IMR-90 (cell line): ENCODE measurements at regions not wholly inside any gene's neighbourhood (a gene's known extent, or its start where the extent isn't known, plus 50 kb on each side); places are given as distances from the start of the nearest gene placed in this dataset.

Experiments
- ATAC-seq: fragments of 200-7000 bp; cut with Tn5 transposase; 2 replicates; pipeline ENCODE4 v1.9.1; 2020; ENCODE audit warnings: low read depth, mild to moderate bottlenecking, moderate library complexity
- BruUV-seq: library from RNA; stranded (reverse); fragments of 400-500 nt; replicated peaks from 2 replicates; lab custom pipeline; 2021; lab: Mats Ljungman, UMichigan
- CTCF ChIA-PET: fragments of 300-600 bp; formaldehyde crosslinking; extraction: SDS; loops from one replicate; lab custom pipeline; 2021; ENCODE audit warnings: antibody characterized with exemption; lab: Yijun Ruan, JAX
- POLR2A ChIA-PET: fragments of 300-600 bp; sonication (Branson Sonifier 250); formaldehyde crosslinking; loops from one replicate; lab custom pipeline; 2022; ENCODE audit warnings: antibody characterized with exemption; ENCODE audit not compliant: unreplicated experiment; lab: Charles Lee
- DNase-seq: peaks from one replicate; pipeline ENCODE4 v3.0.0; 2013
- H2AFZ ChIP-seq: replicated peaks from 2 replicates; pipeline ENCODE3; 2013; ENCODE audit warnings: low read length, mild to moderate bottlenecking; ENCODE audit not compliant: poor library complexity
- H2AK5ac ChIP-seq: 2 replicates; pipeline ENCODE4 v1.6.1; 2013; ENCODE audit warnings: low read depth, low read length, inconsistent platforms
- H2AK9ac ChIP-seq: replicated peaks from 2 replicates; pipeline ENCODE3; 2013; ENCODE audit warnings: mild to moderate bottlenecking, low read depth, low read length, moderate library complexity; ENCODE audit not compliant: poor library complexity
- H2BK120ac ChIP-seq: 2 replicates; pipeline ENCODE4 v1.6.1; 2013; ENCODE audit warnings: low read depth, low read length, inconsistent platforms
- H2BK15ac ChIP-seq: 3 replicates; pipeline ENCODE4 v1.6.1; 2013; ENCODE audit warnings: low read depth, low read length, inconsistent platforms
- H2BK20ac ChIP-seq: 2 replicates; pipeline ENCODE4 v1.6.1; 2013; ENCODE audit warnings: low read depth, mild to moderate bottlenecking, inconsistent platforms, low read length, moderate library complexity
- H2BK5ac ChIP-seq: 2 replicates; pipeline ENCODE4 v1.6.1; 2013; ENCODE audit warnings: mild to moderate bottlenecking, low read depth, low read length, inconsistent platforms; ENCODE audit not compliant: poor library complexity, severe bottlenecking
- H3K14ac ChIP-seq: replicated peaks from 2 replicates; pipeline ENCODE4 v1.6.1; 2013; ENCODE audit warnings: low read depth, low read length, inconsistent platforms
- H3K18ac ChIP-seq: 2 replicates; pipeline ENCODE4 v1.6.1; 2013; ENCODE audit warnings: low read depth, low read length, control low read depth
- H3K23ac ChIP-seq: 2 replicates; pipeline ENCODE4 v1.6.1; 2013; ENCODE audit warnings: low read depth, low read length, inconsistent platforms
- H3K27ac ChIP-seq: 2 replicates; pipeline ENCODE4 v1.5.1; 2013; ENCODE audit warnings: mild to moderate bottlenecking, control low read depth, low read length; ENCODE audit not compliant: insufficient read depth
- H3K27me3 ChIP-seq: 2 replicates; pipeline ENCODE4 v1.6.1; 2013; ENCODE audit warnings: low read length; ENCODE audit not compliant: control insufficient read depth, insufficient read depth
- H3K36me3 ChIP-seq: 2 replicates; pipeline ENCODE4 v1.6.1; 2013; ENCODE audit warnings: low read length, mixed read lengths; ENCODE audit not compliant: control insufficient read depth, insufficient read depth
- H3K4ac ChIP-seq: 2 replicates; pipeline ENCODE4 v1.6.1; 2013; ENCODE audit warnings: low read depth, low read length, inconsistent platforms
- H3K4me1 ChIP-seq: 2 replicates; pipeline ENCODE4 v1.6.1; 2013; ENCODE audit warnings: low read length, mixed read lengths; ENCODE audit not compliant: control insufficient read depth, insufficient read depth
- H3K4me2 ChIP-seq: 2 replicates; pipeline ENCODE4 v1.6.1; 2013; ENCODE audit warnings: low read depth, mild to moderate bottlenecking, control low read depth, low read length, moderate library complexity
- H3K4me3 ChIP-seq: 2 replicates; pipeline ENCODE4 v1.5.1; 2013; ENCODE audit warnings: low read depth, mild to moderate bottlenecking, control low read depth, low read length, moderate library complexity; ENCODE audit not compliant: insufficient read depth
- H3K56ac ChIP-seq: 2 replicates; pipeline ENCODE4 v1.6.1; 2013; ENCODE audit warnings: low read length, inconsistent platforms; ENCODE audit not compliant: insufficient read depth; ENCODE audit errors: extremely low read depth
- H3K79me1 ChIP-seq, 2 experiments: 2 replicates each; pipeline ENCODE4 v1.6.1; 2013; ENCODE audit warnings: low read length in 2 of 2, inconsistent platforms in 1 of 2, low read depth in 1 of 2
- H3K9ac ChIP-seq: 2 replicates; pipeline ENCODE4 v1.6.1; 2013; ENCODE audit warnings: low read depth, low read length, control low read depth
- H3K9me1 ChIP-seq: 2 replicates; pipeline ENCODE4 v1.6.1; 2013; ENCODE audit warnings: low read length, inconsistent platforms; ENCODE audit not compliant: insufficient read depth
- H3K9me3 ChIP-seq: 2 replicates; pipeline ENCODE4 v1.6.1; 2013; ENCODE audit warnings: low read length; ENCODE audit not compliant: control insufficient read depth, insufficient read depth
- H4K20me1 ChIP-seq: 2 replicates; pipeline ENCODE4 v1.6.1; 2013; ENCODE audit warnings: low read length, inconsistent platforms; ENCODE audit not compliant: insufficient read depth
- H4K5ac ChIP-seq: 2 replicates; pipeline ENCODE4 v1.6.1; 2013; ENCODE audit warnings: mild to moderate bottlenecking, low read depth, low read length, control low read depth
- H4K8ac ChIP-seq, 2 experiments: 2 replicates each; pipeline ENCODE4 v1.6.1; 2013; ENCODE audit warnings: low read depth in 2 of 2, low read length in 2 of 2, control low read depth in 1 of 2, inconsistent platforms in 1 of 2
- H4K91ac ChIP-seq: 2 replicates; pipeline ENCODE4 v1.6.1; 2013; ENCODE audit warnings: low read depth, low read length, inconsistent platforms; ENCODE audit not compliant: insufficient read depth
- CEBPB ChIP-seq: IDR thresholded peaks from 2 replicates; pipeline ENCODE4 v1.6.1; 2012; ENCODE audit warnings: low read depth, low read length, improper control_type of control experiment
- CHD1 ChIP-seq: IDR thresholded peaks from 2 replicates; pipeline ENCODE4 v1.6.1; 2012; ENCODE audit warnings: low read depth, low read length, improper control_type of control experiment
- CTCF ChIP-seq: conservative IDR thresholded peaks from 2 replicates; pipeline ENCODE4 v1.5.1; 2012; ENCODE audit warnings: mild to moderate bottlenecking, low read depth, low read length, improper control_type of control experiment
- NFE2L2 ChIP-seq: fragments of 150-350 bp; IDR thresholded peaks from 2 replicates; pipeline ENCODE4 v1.6.1; 2016; ENCODE audit warnings: low read depth, mild to moderate bottlenecking, low read length
- POLR2A ChIP-seq: IDR thresholded peaks from 2 replicates; pipeline ENCODE4 v1.6.1; 2012; ENCODE audit warnings: mild to moderate bottlenecking, low read depth, low read length
- RAD21 ChIP-seq: IDR thresholded peaks from 2 replicates; pipeline ENCODE4 v1.6.1; 2012; ENCODE audit warnings: low read length, improper control_type of control experiment
- RFX5 ChIP-seq: IDR thresholded peaks from 2 replicates; pipeline ENCODE4 v1.8.0; 2012; ENCODE audit warnings: low read depth, mild to moderate bottlenecking, low read length, moderate library complexity
- USF2 ChIP-seq: fragments of 150-350 bp; IDR thresholded peaks from 2 replicates; pipeline ENCODE4 v1.6.1; 2017; ENCODE audit warnings: mild to moderate bottlenecking, antibody characterized with exemption, low read length, low read depth
- WGBS, 2 experiments: methylation state at CpG; one replicate each; pipeline versions ENCODE4 v1.1.5 to v1.1.7; 2013; ENCODE audit warnings: missing lambda C conversion rate in 2 of 2; ENCODE audit not compliant: insufficient read length in 1 of 2; ENCODE audit errors: extremely low coverage in 2 of 2; 5-methylcytosine and 5-hydroxymethylcytosine counted together
- dilution Hi-C: fragments of 300-500 bp; cut with HindIII; formaldehyde crosslinking; loops from one replicate; pipeline ENCODE4 v1.14.3; 2018; ENCODE audit warnings: low sequenced_read_pairs; ENCODE audit not compliant: unreplicated experiment
- in situ Hi-C: fragments of 300-500 bp; cut with MboI; formaldehyde crosslinking; loops from 3 replicates; pipeline ENCODE4 v1.14.3; 2019; ENCODE audit warnings: low sequenced_read_pairs, inconsistent platforms, mixed read lengths
- intact Hi-C: fragments of 100-400 bp; cut with micrococcal nuclease; formaldehyde crosslinking; loops from 2 replicates; pipeline ENCODE4 v1.10.0; 2022

- Histone ChIP-seq H4K20me1 (no peaks in the 10 kb centered on the region), H2BK5ac (no peak overlapping the region), H4K91ac (no peak overlapping the region), H3K36me3 (no peaks in the 10 kb centered on the region), H2BK20ac (no peak overlapping the region), H2AFZ (no peak overlapping the region), H3K4me3 (no peak overlapping the region), H2BK120ac (no peak overlapping the region), H3K56ac (no peak overlapping the region), H4K5ac (no peak overlapping the region), H2AK5ac (no peak overlapping the region), H2AK9ac (no peak overlapping the region), H3K27me3 (no peaks in the 10 kb centered on the region), H3K27ac (no peak overlapping the region), H3K14ac (no peak overlapping the region), H2BK15ac (no peak overlapping the region), H3K9me1 (no peaks in the 10 kb centered on the region), H3K9ac (no peak overlapping the region), H3K4me2 (no peak overlapping the region), H3K18ac (no peak overlapping the region), H4K8ac (no peak overlapping the region), H3K9me3 (no peaks in the 10 kb centered on the region), H3K4me1 (no peaks in the 10 kb centered on the region), H3K4ac (no peak overlapping the region), H3K23ac (no peak overlapping the region), H3K79me1 (no peaks in the 10 kb centered on the region)
- intact Hi-C loops: loop anchor here (10.0 kb wide), 1 partner anchor 598 kb away; no protein-coding TSS in a partner anchor
- TF ChIP-seq CHD1: no peak
- no peak for TF ChIP-seq CEBPB
- no peak for TF ChIP-seq CTCF
- no peak for TF ChIP-seq USF2
- no peak for TF ChIP-seq NFE2L2
- TF ChIP-seq POLR2A: no peak
- TF ChIP-seq RFX5: no peak
- TF ChIP-seq RAD21: no peak
- ATAC-seq (no peak), DNase-seq (no peak)
- POLR2A ChIA-PET: no interaction called here
- in situ Hi-C loops: no loop called here
- dilution Hi-C loops: no loop called here
- no CpG with 5 or more reads among the region's 6 CpGs for WGBS, 2 experiments
- CTCF ChIA-PET: no interaction called here
- no TSS peak for BruUV-seq
Observed at GRCh38 chr14:84927096-84927827, 602.7 kb upstream of the FLRT2 start.
